Muscle layer of colon (tissue), 2 donors: ENCODE measurements at regions not wholly inside any gene's neighbourhood (a gene's known extent, or its start where the extent isn't known, plus 50 kb on each side); places are given as distances from the start of the nearest gene placed in this dataset.

Experiments
- H3K27ac ChIP-seq: one replicate; pipeline ENCODE4 v1.7.0; 2013; ENCODE audit warnings: low read depth, mild to moderate bottlenecking, low read length, moderate library complexity
- H3K27me3 ChIP-seq, 2 donors: one replicate each; pipeline ENCODE4 v1.7.0; 2013; ENCODE audit warnings: low read length in 2 of 2, mild to moderate bottlenecking in 2 of 2; ENCODE audit not compliant: insufficient read depth in 2 of 2, control insufficient read depth in 1 of 2
- H3K36me3 ChIP-seq: one replicate; pipeline ENCODE4 v1.7.0; 2013; ENCODE audit warnings: mild to moderate bottlenecking, low read length; ENCODE audit not compliant: insufficient read depth
- H3K4me1 ChIP-seq: one replicate; pipeline ENCODE4 v1.7.0; 2013; ENCODE audit warnings: mild to moderate bottlenecking, low read length; ENCODE audit not compliant: insufficient read depth
- H3K4me3 ChIP-seq, 2 donors: one replicate each; pipeline ENCODE4 v1.7.0; 2013; ENCODE audit warnings: low read length in 2 of 2, low read depth in 1 of 2, mild to moderate bottlenecking in 1 of 2, moderate library complexity in 1 of 2
- H3K9ac ChIP-seq: one replicate; pipeline ENCODE4 v1.7.0; 2013; ENCODE audit warnings: low read length
- H3K9me3 ChIP-seq: one replicate; pipeline ENCODE4 v1.7.0; 2013; ENCODE audit warnings: mild to moderate bottlenecking, low read length
- donor health status: abdominal sarcoma.
- donor health status: Adenocarcinoma of cecum.

GRCh38 chr15:72919936-72920465 is 132.3 kb upstream of the NEO1 start:
- H3K9me3 ChIP-seq, result no peaks in the 10 kb centered on the region
- H3K4me1 ChIP-seq, result no peaks in the 10 kb centered on the region
- H3K4me3 ChIP-seq, result no peak overlapping the region
- H3K27ac ChIP-seq, result no peak overlapping the region
- H3K36me3 ChIP-seq, result no peaks in the 10 kb centered on the region
- no peak overlapping the region for H3K9ac ChIP-seq
- H3K27me3 ChIP-seq, result no peaks in the 10 kb centered on the region

GRCh38 chr15:72916897-72917296 is 133.3 kb upstream of the ADPGK start:
- Histone ChIP-seq H3K4me3 (no peak overlapping the region), H3K9me3 (no peaks in the 10 kb centered on the region), H3K27me3 (no peaks in the 10 kb centered on the region), H3K36me3 (no peaks in the 10 kb centered on the region), H3K27ac (no peak overlapping the region), H3K4me1 (no peaks in the 10 kb centered on the region), H3K9ac (no peak overlapping the region)

- H3K9ac ChIP-seq, result no peak overlapping the region
- H3K4me1 ChIP-seq, result no peaks in the 10 kb centered on the region
- H3K9me3 ChIP-seq, result no peaks in the 10 kb centered on the region
- no peak overlapping the region for H3K27ac ChIP-seq
- no peaks in the 10 kb centered on the region for H3K36me3 ChIP-seq
- H3K27me3 ChIP-seq, result no peaks in the 10 kb centered on the region
- no peak overlapping the region for H3K4me3 ChIP-seq
Measured at GRCh38 chr15:72916378-72916777, 132.8 kb upstream of the ADPGK start.

GRCh38 chr15:72915843-72916242 is 132.3 kb upstream of the ADPGK start:
- H3K36me3 ChIP-seq, result no peaks in the 10 kb centered on the region
- no peaks in the 10 kb centered on the region for H3K4me1 ChIP-seq
- no peak overlapping the region for H3K9ac ChIP-seq
- H3K4me3 ChIP-seq, result no peak overlapping the region
- H3K27ac ChIP-seq, result no peak overlapping the region
- H3K27me3 ChIP-seq, result no peaks in the 10 kb centered on the region
- H3K9me3 ChIP-seq, result no peaks in the 10 kb centered on the region

- Histone ChIP-seq H3K27ac (no peak overlapping the region), H3K27me3 (no peaks in the 10 kb centered on the region), H3K36me3 (no peaks in the 10 kb centered on the region), H3K4me1 (no peaks in the 10 kb centered on the region), H3K9me3 (no peaks in the 10 kb centered on the region), H3K4me3 (no peak overlapping the region), H3K9ac (no peak overlapping the region)
Measured at GRCh38 chr15:72912996-72913395, 129.4 kb upstream of the ADPGK start.

GRCh38 chr15:72912121-72912520 is 128.6 kb upstream of the ADPGK start:
- H3K36me3 ChIP-seq, result no peaks in the 10 kb centered on the region
- H3K9me3 ChIP-seq, result no peaks in the 10 kb centered on the region
- no peaks in the 10 kb centered on the region for H3K27me3 ChIP-seq
- H3K27ac ChIP-seq, result no peak overlapping the region
- no peak overlapping the region for H3K4me3 ChIP-seq
- no peaks in the 10 kb centered on the region for H3K4me1 ChIP-seq
- H3K9ac ChIP-seq, result no peak overlapping the region

- Histone ChIP-seq H3K9me3 (no peaks in the 10 kb centered on the region), H3K36me3 (no peaks in the 10 kb centered on the region), H3K4me1 (no peaks in the 10 kb centered on the region), H3K9ac (no peak overlapping the region), H3K27me3 (no peaks in the 10 kb centered on the region), H3K4me3 (no peak overlapping the region), H3K27ac (no peak overlapping the region)
Measured at GRCh38 chr15:72911626-72912025, 128.1 kb upstream of the ADPGK start.

- no peaks in the 10 kb centered on the region for H3K36me3 ChIP-seq
- H3K27me3 ChIP-seq, result no peaks in the 10 kb centered on the region
- no peak overlapping the region for H3K27ac ChIP-seq
- no peak overlapping the region for H3K9ac ChIP-seq
- H3K4me1 ChIP-seq, result no peaks in the 10 kb centered on the region
- no peak overlapping the region for H3K4me3 ChIP-seq
- no peaks in the 10 kb centered on the region for H3K9me3 ChIP-seq
Measured at GRCh38 chr15:72908713-72909112, 125.2 kb upstream of the ADPGK start.

- H3K27ac ChIP-seq, result no peak overlapping the region
- peaks cover 6% of the 10 kb centered on the region for H3K4me1 ChIP-seq
- no peak overlapping the region for H3K4me3 ChIP-seq
- H3K27me3 ChIP-seq, result no peaks in the 10 kb centered on the region
- no peaks in the 10 kb centered on the region for H3K9me3 ChIP-seq
- no peak overlapping the region for H3K9ac ChIP-seq
- H3K36me3 ChIP-seq, result no peaks in the 10 kb centered on the region
Measured at GRCh38 chr15:72907733-72908132, 124.2 kb upstream of the ADPGK start.

- peak overlapping the region in 1 of 2 donors; percentile 19 for H3K4me3 ChIP-seq
- peaks cover 21% of the 10 kb centered on the region for H3K4me1 ChIP-seq
- no peak overlapping the region for H3K9ac ChIP-seq
- H3K9me3 ChIP-seq, result no peaks in the 10 kb centered on the region
- no peaks in the 10 kb centered on the region for H3K27me3 ChIP-seq
- peak overlapping the region; percentile 42 for H3K27ac ChIP-seq
- H3K36me3 ChIP-seq, result no peaks in the 10 kb centered on the region
Measured at GRCh38 chr15:72902919-72903260, 119.3 kb upstream of the ADPGK start.

GRCh38 chr15:72902245-72902918 is 118.8 kb upstream of the ADPGK start:
- H3K27me3 ChIP-seq, result no peaks in the 10 kb centered on the region
- peak overlapping the region in 1 of 2 donors; percentile 19 for H3K4me3 ChIP-seq
- H3K9ac ChIP-seq, result no peak overlapping the region
- H3K9me3 ChIP-seq, result no peaks in the 10 kb centered on the region
- H3K4me1 ChIP-seq, result peaks cover 21% of the 10 kb centered on the region
- no peaks in the 10 kb centered on the region for H3K36me3 ChIP-seq
- no peak overlapping the region for H3K27ac ChIP-seq

GRCh38 chr15:72892986-72893385 is 109.4 kb upstream of the ADPGK start:
- Histone ChIP-seq H3K27me3 (no peaks in the 10 kb centered on the region), H3K9me3 (no peaks in the 10 kb centered on the region), H3K4me3 (no peak overlapping the region), H3K36me3 (no peaks in the 10 kb centered on the region), H3K4me1 (no peaks in the 10 kb centered on the region), H3K9ac (no peak overlapping the region), H3K27ac (no peak overlapping the region)
